ENCODE measurements at regions not wholly inside any gene's neighbourhood (a gene's known extent, or its start where the extent isn't known, plus 50 kb on each side); places are given as distances from the start of the nearest gene placed in this dataset.

DNA sequence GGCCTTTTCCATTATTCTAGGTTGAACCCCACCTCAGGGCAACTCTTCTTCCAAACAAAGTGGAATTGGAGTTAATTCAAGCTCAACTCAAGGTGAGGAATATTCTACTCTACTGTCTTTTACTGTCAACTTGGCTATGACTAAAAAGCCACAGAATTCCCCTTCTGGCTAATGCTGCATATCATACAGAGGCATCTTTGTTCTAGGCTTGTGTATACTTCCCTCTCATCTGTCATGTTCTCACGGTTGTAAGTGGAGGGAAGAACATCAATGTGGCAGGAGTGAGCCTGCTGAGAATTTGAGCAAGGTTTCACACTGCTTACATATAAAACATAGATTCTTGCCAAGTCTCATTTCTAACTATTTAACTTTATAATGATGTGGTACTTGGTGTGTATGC lies 921.4 kb upstream of the CNTN5 start (continued):
- TF ChIP-seq SPI1 (IDR thresholded peaks at IDR 0.05; ENCODE audit: borderline replicate concordance, insufficient read depth, low read depth, low read length) (no peak), POLR2AphosphoS5 (IDR thresholded peaks at IDR 0.05; ENCODE audit: low read length) (no peak), STAT1 (conservative IDR thresholded peaks at IDR 0.05) (no peak), TCF3 (IDR thresholded peaks at IDR 0.05; ENCODE audit: borderline replicate concordance, insufficient read depth, low read depth, low read length) (no peak), BMI1 (IDR thresholded peaks at IDR 0.05; ENCODE audit: borderline replicate concordance) (no peak)
- TF ChIP-seq, protein P1, sequence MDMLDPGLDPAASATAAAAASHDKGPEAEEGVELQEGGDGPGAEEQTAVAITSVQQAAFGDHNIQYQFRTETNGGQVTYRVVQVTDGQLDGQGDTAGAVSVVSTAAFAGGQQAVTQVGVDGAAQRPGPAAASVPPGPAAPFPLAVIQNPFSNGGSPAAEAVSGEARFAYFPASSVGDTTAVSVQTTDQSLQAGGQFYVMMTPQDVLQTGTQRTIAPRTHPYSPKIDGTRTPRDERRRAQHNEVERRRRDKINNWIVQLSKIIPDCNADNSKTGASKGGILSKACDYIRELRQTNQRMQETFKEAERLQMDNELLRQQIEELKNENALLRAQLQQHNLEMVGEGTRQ (IDR thresholded peaks at IDR 0.05; ENCODE audit: borderline replicate concordance, low read depth, low read length), result no peak
- TF ChIP-seq, protein P2, sequence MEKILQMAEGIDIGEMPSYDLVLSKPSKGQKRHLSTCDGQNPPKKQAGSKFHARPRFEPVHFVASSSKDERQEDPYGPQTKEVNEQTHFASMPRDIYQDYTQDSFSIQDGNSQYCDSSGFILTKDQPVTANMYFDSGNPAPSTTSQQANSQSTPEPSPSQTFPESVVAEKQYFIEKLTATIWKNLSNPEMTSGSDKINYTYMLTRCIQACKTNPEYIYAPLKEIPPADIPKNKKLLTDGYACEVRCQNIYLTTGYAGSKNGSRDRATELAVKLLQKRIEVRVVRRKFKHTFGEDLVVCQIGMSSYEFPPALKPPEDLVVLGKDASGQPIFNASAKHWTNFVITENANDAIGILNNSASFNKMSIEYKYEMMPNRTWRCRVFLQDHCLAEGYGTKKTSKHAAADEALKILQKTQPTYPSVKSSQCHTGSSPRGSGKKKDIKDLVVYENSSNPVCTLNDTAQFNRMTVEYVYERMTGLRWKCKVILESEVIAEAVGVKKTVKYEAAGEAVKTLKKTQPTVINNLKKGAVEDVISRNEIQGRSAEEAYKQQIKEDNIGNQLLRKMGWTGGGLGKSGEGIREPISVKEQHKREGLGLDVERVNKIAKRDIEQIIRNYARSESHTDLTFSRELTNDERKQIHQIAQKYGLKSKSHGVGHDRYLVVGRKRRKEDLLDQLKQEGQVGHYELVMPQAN (conservative IDR thresholded peaks at IDR 0.05), result no peak

DNA sequence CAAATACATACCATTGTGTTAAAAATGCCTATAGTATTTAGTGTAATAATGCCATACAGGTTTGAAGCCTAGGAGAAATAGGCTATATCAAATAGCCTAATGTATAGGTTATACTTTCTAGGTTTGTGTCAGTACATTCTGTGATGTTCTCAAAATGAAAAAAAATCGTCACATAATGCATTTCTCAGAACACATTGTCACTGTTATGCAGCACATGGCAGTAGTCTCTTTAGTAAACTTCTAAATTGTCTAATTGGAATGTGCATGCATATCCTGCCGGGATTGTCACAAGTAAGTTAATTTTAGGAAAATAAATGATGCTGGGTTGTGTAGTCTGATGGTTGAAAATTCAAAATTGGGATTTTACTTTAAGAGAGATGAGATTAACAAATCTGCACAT lies 920.1 kb upstream of the CNTN5 start:
- no peak for TF ChIP-seq ZNF207 (IDR thresholded peaks at IDR 0.05; ENCODE audit: borderline replicate concordance)
- TF ChIP-seq RUNX3 (IDR thresholded peaks at IDR 0.05; ENCODE audit: low read length), result no peak
- TF ChIP-seq IRF4 (IDR thresholded peaks at IDR 0.05; ENCODE audit: low read depth, low read length), result no peak
- TF ChIP-seq NR2F1 (conservative IDR thresholded peaks at IDR 0.05), result no peak
- no peak for TF ChIP-seq ZNF217 (IDR thresholded peaks at IDR 0.05)
- Histone ChIP-seq H2AFZ (ENCODE audit: control insufficient read depth, low read depth, low read length) (no peak overlapping the region), H3K27ac (ENCODE audit: control insufficient read depth, insufficient read depth) (no peak overlapping the region), H3K9ac (ENCODE audit: control insufficient read depth, insufficient read depth, low read length) (no peak overlapping the region), H3K36me3 (ENCODE audit: control insufficient read depth in 2 of 2, insufficient read depth in 2 of 2, low read length in 1 of 2) (no peaks in the 10 kb centered on the region), H3K4me3 (no peak overlapping the region), H3K79me2 (ENCODE audit: control insufficient read depth, insufficient read depth, low read length) (no peaks in the 10 kb centered on the region), H4K20me1 (ENCODE audit: control insufficient read depth, insufficient read depth) (no peaks in the 10 kb centered on the region), H3K4me1 (ENCODE audit: control insufficient read depth, insufficient read depth, low read length) (no peaks in the 10 kb centered on the region), H3K9me3 (replicated peaks; ENCODE audit: control insufficient read depth, insufficient read depth, low read length) (no peaks in the 10 kb centered on the region), H3K27me3 (replicated peaks in 1 of 2; ENCODE audit: control insufficient read depth in 2 of 2, insufficient read depth in 2 of 2, low read length in 1 of 2) (no peaks in the 10 kb centered on the region), H3K4me2 (ENCODE audit: control insufficient read depth, insufficient read depth) (no peak overlapping the region)
- ChIA-PET RAD21 (ENCODE audit: unreplicated experiment) (no interaction called here), SMC1A (ENCODE audit: uncharacterized antibody, unreplicated experiment) (no interaction called here), POLR2A (no interaction called here), CTCF (no interaction called here)
- no TSS peak for BruUV-seq (replicated peaks)
- WGBS (ENCODE audit: insufficient coverage, insufficient replicate concordance, low lambda C conversion rate, missing lambda C conversion rate), result 0% methylated on average over 2 of the region's 2 CpGs
- in situ Hi-C loops (cut with MboI), result no loop called here
- FAIRE-seq (no peak), ATAC-seq (no peak), DNase-seq (ENCODE audit: low read depth, low spot score) (no peak)
- intact Hi-C loops (cut with micrococcal nuclease; ENCODE audit: unreplicated experiment), result no loop called here

All from GM12878 (cell line).